NCI-H526 treated with DMSO at 0.1 percent for 48 hours (cell line): ENCODE measurements at regions not wholly inside any gene's neighbourhood (a gene's known extent, or its start where the extent isn't known, plus 50 kb on each side); places are given as distances from the start of the nearest gene placed in this dataset.

Source experiments
- DNase-seq: peaks from one replicate; lab custom pipeline; 2025; lab: John Stamatoyannopoulos, UW

GRCh38 chr4:106429885-106430284, 61.3 kb upstream of the GIMD1 start:
- no peak for DNase-seq

GRCh38 chr4:106426069-106426468, 57.5 kb upstream of the GIMD1 start:
- DNase-seq, result no peak

- DNase-seq, result no peak
Observed at GRCh38 chr4:106425576-106425975, 57.0 kb upstream of the GIMD1 start.

GRCh38 chr4:106424426-106424825, 55.8 kb upstream of the GIMD1 start:
- DNase-seq, result no peak

GRCh38 chr4:106423791-106424190, 55.2 kb upstream of the GIMD1 start:
- no peak for DNase-seq

GRCh38 chr4:106422766-106423165, 54.2 kb upstream of the GIMD1 start:
- no peak for DNase-seq

- no peak for DNase-seq
Observed at GRCh38 chr4:106421441-106422296, 53.1 kb upstream of the GIMD1 start.

GRCh38 chr4:106418444-106418843, 49.9 kb upstream of the GIMD1 start:
- no peak for DNase-seq
